Heart left ventricle (tissue), 16 donors: ENCODE measurements at regions not wholly inside any gene's neighbourhood (a gene's known extent, or its start where the extent isn't known, plus 50 kb on each side); places are given as distances from the start of the nearest gene placed in this dataset.
A peak's percentile ranks its signal among the peaks of the same experiment; 100 is the strongest.

ENCODE experiments used
- ATAC-seq, 4 donors: fragments of 200-7000 bp; cut with Tn5 transposase; one replicate each; pipeline ENCODE4 v1.9.1; 2020 to 2022; ENCODE audit warnings: moderate library complexity in 4 of 4, mild to moderate bottlenecking in 3 of 4, moderate number of reproducible peaks in 1 of 4
- DNase-seq, 5 donors: peaks; one replicate each; pipeline ENCODE4 v3.0.0-alpha.2; 2020
- H3K27ac ChIP-seq, 12 donors: fragments of 200-600 bp; sonication (generic) in 4 of 12; one replicate each; pipeline versions ENCODE4 v1.5.0 to v1.8.0; 2016 to 2022; ENCODE audit warnings: mild to moderate bottlenecking in 2 of 12
- H3K27me3 ChIP-seq, 9 donors: fragments of 200-600 bp; sonication (generic) in 2 of 9; one replicate each; pipeline versions ENCODE4 v1.5.1 to v1.8.0; 2016 to 2022; ENCODE audit warnings: mild to moderate bottlenecking in 3 of 9
- H3K36me3 ChIP-seq, 9 donors: fragments of 200-600 bp; sonication (generic) in 2 of 9; one replicate each; pipeline versions ENCODE4 v1.5.0 to v1.8.0; 2018 to 2022; ENCODE audit warnings: mild to moderate bottlenecking in 2 of 9
- H3K4me1 ChIP-seq, 12 donors: fragments of 200-600 bp; sonication (generic) in 4 of 12; one replicate each; pipeline versions ENCODE4 v1.5.0 to v1.8.0; 2016 to 2022; ENCODE audit warnings: mild to moderate bottlenecking in 3 of 12
- H3K4me3 ChIP-seq, 12 donors: fragments of 200-600 bp; sonication (generic) in 4 of 12; one replicate each; pipeline versions ENCODE4 v1.5.0 to v1.8.0; 2017 to 2022; ENCODE audit warnings: mild to moderate bottlenecking in 9 of 12, moderate library complexity in 4 of 12
- H3K9me3 ChIP-seq, 12 donors: fragments of 200-600 bp; sonication (generic) in 4 of 12; one replicate each; pipeline versions ENCODE4 v1.5.0 to v1.8.0; 2016 to 2022; ENCODE audit warnings: mild to moderate bottlenecking in 1 of 12
- CTCF ChIP-seq, 12 donors: fragments of 200-600 bp; sonication (generic) in 4 of 12; IDR thresholded peaks; one replicate each; pipeline versions ENCODE4 v1.5.0 to v1.8.0; 2018 to 2022; ENCODE audit warnings: antibody characterized with exemption in 12 of 12, mild to moderate bottlenecking in 5 of 12
- POLR2A ChIP-seq, 2 donors: fragments of 450-650 bp; IDR thresholded peaks; one replicate each; pipeline ENCODE4 v1.6.1; 2017; ENCODE audit warnings: antibody characterized with exemption in 2 of 2, mild to moderate bottlenecking in 2 of 2, moderate library complexity in 2 of 2
- WGBS, 4 donors: extraction: QIAGEN DNeasy Blood & Tissue Kit in 2 of 4; methylation state at CpG; one replicate each; pipeline versions ENCODE4 v1.1.5 to v1.1.7; 2013 to 2018; 5-methylcytosine and 5-hydroxymethylcytosine counted together
- intact Hi-C, 10 donors: fragments of 100-400 bp; cut with DNase I; formaldehyde crosslinking; loops; one replicate each; pipeline versions ENCODE4 v1.11.1 to v1.14.2; 2022
- donor health status: ischemic (EF 13 %, LVEDD 7.1; RV severe dilation, severe dysfunction).
- donor health status: healthy with polysubstance abuse.
- donor health status: DM: no; HTN: yes; CAD: no.
- donor health status: DM: no; HTN: no; CAD: no.
- donor health status: ischemic (EF 25% LVEDD 6.9; RV normal size, moderate dysfunction).
- donor health status: ischemic (EF 25% LVEDD 5.7; RV mildly dilated, moderate dysfunction).
- donor health status: healthy.
- donor health status: DM: yes; HTN: yes; CAD: no.
- donor health status: ischemic (EF 35%, LVEDD 5.7; RV mildly dilated, moderate dysfunction).
- donor health status: nonischemic (EF 11% LVEDD 7.7; RV severe dilation, severe dysfunction).
- donor health status: DM: yes; HTN: yes; CAD: no.
- donor health status: PGD.
- donor health status: ischemic (EF 29% LVEDD 5.4; RV normal size, mild dysfunction).
- donor health status: nonischemic (EF 23%, LVEDD 6.1; RV moderate dilation, normal function).

DNA sequence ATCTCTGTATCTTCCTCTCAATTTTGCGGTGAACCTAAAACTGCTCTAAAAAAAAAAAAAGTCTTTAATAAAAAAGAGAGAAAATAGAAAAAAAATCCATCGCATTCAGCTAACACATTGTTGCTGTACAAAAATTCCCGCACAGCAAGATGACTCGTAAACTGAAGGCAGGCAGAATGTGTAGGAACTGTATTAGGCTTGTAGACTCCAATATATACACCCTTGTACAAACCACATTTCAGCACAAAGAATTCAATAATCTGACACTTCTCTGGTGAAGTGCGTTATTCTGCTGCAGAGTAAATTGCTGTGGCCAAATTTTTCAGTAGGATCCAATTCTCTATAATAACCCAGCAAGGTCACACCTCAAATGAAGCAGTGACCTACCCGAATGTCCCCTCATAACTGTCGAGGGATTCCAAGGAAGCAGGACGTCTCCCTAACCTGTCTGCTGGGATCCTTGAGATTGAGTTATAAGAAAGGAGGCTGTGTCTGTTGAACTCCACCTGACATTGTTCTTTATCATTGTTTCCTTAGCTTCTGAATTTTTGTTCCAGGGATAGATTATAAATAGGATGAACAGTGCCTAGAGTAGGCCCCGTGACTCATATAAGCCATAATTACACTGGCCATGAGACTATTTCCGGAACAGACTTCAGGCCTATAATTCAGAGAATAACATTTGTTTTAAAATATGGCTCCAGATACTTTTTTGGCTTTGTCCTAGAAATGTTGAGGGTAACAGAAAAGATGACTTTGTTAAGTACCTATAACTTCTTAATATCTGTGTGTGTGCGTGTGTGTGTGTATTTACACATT lies 348.3 kb downstream of the PCDH7 start:
- ATAC-seq (peak; percentile 64 to 86 (median 82)), DNase-seq (no peak)
- TF ChIP-seq CTCF (IDR thresholded peaks at IDR 0.05) (no peak), POLR2A (IDR thresholded peaks at IDR 0.05) (no peak)
- 59 to 70% (median 67%) methylated on average over 11 of the region's 11 CpGs for WGBS, 4 donors
- Histone ChIP-seq H3K36me3 (no peaks in the 10 kb centered on the region), H3K27me3 (no peaks in the 10 kb centered on the region), H3K4me1 (peaks cover 0 to 9% (median 0%) of the 10 kb centered on the region in 12 donors), H3K9me3 (no peaks in the 10 kb centered on the region), H3K27ac (peak overlapping the region in 8 of 12 donors; percentile 6 to 62 (median 40)), H3K4me3 (no peak overlapping the region)
- intact Hi-C loops: no loop called here

GRCh38 chr4:31069151-31069550 lies 349.0 kb downstream of the PCDH7 start:
- WGBS, 4 donors: 73 to 87% (median 77%) methylated on average over 1 of the region's 1 CpG
- TF ChIP-seq POLR2A (IDR thresholded peaks at IDR 0.05) (no peak), CTCF (IDR thresholded peaks at IDR 0.05) (no peak)
- peaks cover 0 to 9% (median 0%) of the 10 kb centered on the region in 12 donors for H3K4me1 ChIP-seq
- H3K4me3 ChIP-seq: no peak overlapping the region
- DNase-seq (no peak), ATAC-seq (peak in 1 of 4 donors; percentile 4)
- no peaks in the 10 kb centered on the region for H3K9me3 ChIP-seq
- no peaks in the 10 kb centered on the region for H3K27me3 ChIP-seq
- intact Hi-C loops: no loop called here
- H3K36me3 ChIP-seq: no peaks in the 10 kb centered on the region
- H3K27ac ChIP-seq: peak overlapping the region in 5 of 12 donors; percentile 25 to 62 (median 58)

DNA sequence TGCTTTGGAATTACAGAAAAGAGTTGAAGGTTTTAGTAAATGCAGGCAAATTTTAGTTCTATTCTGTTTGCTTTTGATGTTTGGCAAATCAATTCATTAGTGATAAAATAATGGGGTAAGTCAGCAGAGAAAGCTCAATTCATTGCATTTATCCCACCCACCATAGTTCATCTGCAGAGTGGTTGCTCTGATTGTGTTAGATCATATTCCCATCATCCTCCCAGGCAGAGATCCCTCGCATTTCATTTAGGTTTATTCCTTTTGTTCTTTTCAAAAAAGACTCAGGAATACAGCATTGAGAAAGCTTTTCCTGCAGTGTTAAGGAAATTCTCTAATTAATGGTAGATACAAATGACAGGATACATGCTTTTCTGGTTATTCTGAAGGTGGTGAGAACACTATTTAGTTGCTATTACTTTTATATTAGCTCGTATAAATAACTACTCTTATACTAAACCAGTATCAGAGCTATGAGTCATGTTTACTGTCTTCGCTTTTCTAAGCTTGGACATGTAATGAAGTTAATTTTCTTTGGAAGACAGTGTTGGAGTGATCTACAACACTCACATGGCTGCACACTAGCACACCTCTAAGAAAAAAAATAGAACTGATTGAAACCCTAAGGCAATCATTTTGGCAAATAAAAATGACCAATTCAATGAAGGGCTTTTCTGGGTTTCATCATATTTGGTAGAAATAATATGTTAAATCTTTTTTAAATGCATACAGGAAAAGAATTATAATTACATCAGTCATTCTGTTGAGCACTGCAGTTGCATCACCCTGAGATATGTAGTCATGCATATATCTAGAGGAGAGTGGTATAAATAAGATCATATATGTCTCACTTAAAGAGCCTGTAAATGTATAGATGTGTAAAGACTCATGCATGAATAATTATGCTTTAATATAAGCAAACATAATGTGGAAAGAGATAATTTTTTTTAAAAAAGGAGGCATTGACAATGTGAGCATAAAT lies 351.6 kb downstream of the PCDH7 start:
- H3K9me3 ChIP-seq: no peaks in the 10 kb centered on the region
- DNase-seq (no peak), ATAC-seq (no peak)
- no peak overlapping the region for H3K4me3 ChIP-seq
- WGBS, 4 donors: 70 to 80% (median 71%) methylated on average over 3 of the region's 3 CpGs
- no peaks in the 10 kb centered on the region for H3K36me3 ChIP-seq
- no peaks in the 10 kb centered on the region for H3K27me3 ChIP-seq
- TF ChIP-seq POLR2A (IDR thresholded peaks at IDR 0.05) (no peak), CTCF (IDR thresholded peaks at IDR 0.05) (no peak)
- H3K4me1 ChIP-seq: peaks cover 0 to 15% (median 0%) of the 10 kb centered on the region in 12 donors
- intact Hi-C loops: no loop called here
- no peak overlapping the region for H3K27ac ChIP-seq

DNA sequence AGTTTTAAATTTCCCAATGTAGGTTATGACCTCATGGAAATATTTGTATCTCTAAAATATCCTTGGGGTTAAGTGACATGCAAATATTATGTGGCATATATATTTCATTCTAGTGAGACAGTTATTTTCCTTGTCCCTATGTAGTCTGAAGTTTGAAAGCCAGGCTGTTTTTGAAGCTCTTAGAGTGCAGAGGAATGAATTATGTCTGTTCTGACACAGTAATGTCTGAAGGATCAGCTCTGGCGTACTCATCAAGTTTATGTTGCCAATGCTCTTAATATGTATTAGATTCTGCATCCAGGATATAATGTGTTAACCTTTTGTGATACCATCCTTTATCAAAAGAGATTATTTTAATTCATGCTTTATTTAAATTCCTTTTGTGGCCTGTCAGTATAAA lies 355.8 kb downstream of the PCDH7 start:
- TF ChIP-seq POLR2A (IDR thresholded peaks at IDR 0.05) (no peak), CTCF (IDR thresholded peaks at IDR 0.05) (no peak)
- Histone ChIP-seq H3K9me3 (no peaks in the 10 kb centered on the region), H3K4me1 (peaks cover 0 to 6% (median 0%) of the 10 kb centered on the region in 12 donors), H3K27me3 (no peaks in the 10 kb centered on the region), H3K36me3 (no peaks in the 10 kb centered on the region), H3K27ac (no peak overlapping the region), H3K4me3 (no peak overlapping the region)
- intact Hi-C loops: no loop called here
- ATAC-seq: no peak
- no peak for DNase-seq
- 0 to 37% (median 0%) methylated on average over 1 of the region's 1 CpG for WGBS, 4 donors
